GM23338 (cell line): ENCODE measurements at regions not wholly inside any gene's neighbourhood (a gene's known extent, or its start where the extent isn't known, plus 50 kb on each side); places are given as distances from the start of the nearest gene placed in this dataset.

ENCODE experiments used
- CREB1 ChIP-seq: fragments of 250-450 bp; sonication (Bioruptor Pico); IDR thresholded peaks from 2 replicates; pipeline ENCODE4 v1.5.0; 2020; ENCODE audit warnings: low read depth, mild to moderate bottlenecking, moderate library complexity
- CTCF ChIP-seq, 2 experiments: fragments of 200-600 bp in 1 of 2; sonication (generic) in 1 of 2; conservative IDR thresholded peaks; 2 replicates each; pipeline versions ENCODE4 v1.5.1 to v1.6.1; 2016 to 2017; ENCODE audit warnings: antibody characterized with exemption in 2 of 2, low read depth in 2 of 2, mild to moderate bottlenecking in 2 of 2, moderate library complexity in 1 of 2
- EZH2 ChIP-seq: fragments of 200-600 bp; sonication (generic); IDR thresholded peaks from one replicate; pipeline ENCODE4 v1.8.0; 2017; ENCODE audit warnings: antibody characterized with exemption, mild to moderate bottlenecking, low read depth; ENCODE audit not compliant: unreplicated experiment
- EZH2phosphoT487 ChIP-seq: fragments of 200-600 bp; sonication (generic); IDR thresholded peaks from one replicate; pipeline ENCODE4 v1.8.1; 2018; ENCODE audit warnings: antibody characterized with exemption; ENCODE audit not compliant: unreplicated experiment
- ZNF114 ChIP-seq: fragments of 250-450 bp; sonication (Bioruptor Pico); IDR thresholded peaks from 2 replicates; pipeline ENCODE4 v1.5.0; 2020; ENCODE audit warnings: mild to moderate bottlenecking, moderate library complexity

- TF ChIP-seq CTCF (conservative IDR thresholded peaks at IDR 0.05; ENCODE audit: low read depth in 2 of 2) (no peak), ZNF114 (CRISPR knock-in tag) (no peak), EZH2phosphoT487 (no peak), CREB1 (CRISPR knock-in tag) (no peak), EZH2 (no peak)
Observed at GRCh38 chr2:236809716-236810115, 240.1 kb downstream of the ACKR3 start.
